ENCODE measurements at regions not wholly inside any gene's neighbourhood (a gene's known extent, or its start where the extent isn't known, plus 50 kb on each side); places are given as distances from the start of the nearest gene placed in this dataset.

DNA sequence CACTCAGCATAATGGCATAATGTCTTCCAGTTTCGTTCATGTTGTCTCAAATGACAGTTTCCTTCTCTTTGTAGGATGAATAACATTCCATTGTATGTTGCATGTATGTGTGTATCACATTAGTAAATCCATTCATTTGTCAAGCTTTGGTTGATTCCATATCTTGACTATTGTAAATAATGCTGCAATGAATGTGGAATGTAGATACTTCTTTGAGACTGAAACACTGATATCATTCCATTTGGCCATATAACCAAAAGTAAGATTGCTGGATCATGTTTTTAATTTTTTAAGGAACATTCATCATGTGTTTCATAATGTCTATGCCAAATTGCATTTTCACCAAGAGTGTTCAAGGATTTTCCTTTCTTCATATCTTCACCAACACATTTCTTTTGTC, 1711.4 kb upstream of the PIK3C3 start:
- Histone ChIP-seq H3K9ac (replicated peaks in 1 of 4; ENCODE audit: extremely low read depth in 1 of 4, low read depth in 3 of 4, low read length in 3 of 4) (no peak overlapping the region), H3K27me3 (replicated peaks in 1 of 4; ENCODE audit: control insufficient read depth in 3 of 4, extremely low read depth in 1 of 4, insufficient read depth in 3 of 4, low read length in 3 of 4) (no peaks in the 10 kb centered on the region), H3K4me1 (replicated peaks in 1 of 4; ENCODE audit: control insufficient read depth in 3 of 4, insufficient read depth in 4 of 4, low read length in 3 of 4) (no peaks in the 10 kb centered on the region), H3K36me3 (ENCODE audit: control insufficient read depth in 2 of 4, insufficient read depth in 4 of 4, low read length in 3 of 4) (no peaks in the 10 kb centered on the region), H4K5ac (ENCODE audit: insufficient read length, low read depth, low read length) (no peak overlapping the region), H2BK120ac (replicated peaks; ENCODE audit: low read depth, low read length) (no peak overlapping the region), H4K8ac (ENCODE audit: extremely low read depth, insufficient read depth, low read length) (no peak overlapping the region), H3K4me3 (ENCODE audit: extremely low read depth in 1 of 4, insufficient read depth in 2 of 4, low read depth in 3 of 4, low read length in 4 of 4) (no peak overlapping the region), H3K14ac (ENCODE audit: insufficient read length) (no peak overlapping the region), H3K79me2 (ENCODE audit: control insufficient read depth in 1 of 2, insufficient read depth in 2 of 2, low read length in 2 of 2) (no peaks in the 10 kb centered on the region), H4K20me1 (replicated peaks in 1 of 2; ENCODE audit: control insufficient read depth in 1 of 2, insufficient read depth in 2 of 2, low read length in 2 of 2) (no peaks in the 10 kb centered on the region), H3K18ac (ENCODE audit: extremely low read depth, low read length) (no peak overlapping the region), H2BK20ac (ENCODE audit: low read length) (no peak overlapping the region), H2BK5ac (ENCODE audit: low read depth, low read length) (no peak overlapping the region), H2AFZ (ENCODE audit: low read length) (no peak overlapping the region), H2AK5ac (ENCODE audit: low read depth, low read length) (no peak overlapping the region), H3K23ac (ENCODE audit: insufficient read length) (no peak overlapping the region), H3K23me2 (ENCODE audit: low read depth, low read length) (no peaks in the 10 kb centered on the region), H2BK15ac (ENCODE audit: low read length) (no peak overlapping the region), H3K4me2 (ENCODE audit: insufficient read depth in 1 of 2, low read depth in 2 of 2, low read length in 2 of 2) (no peak overlapping the region), H2BK12ac (ENCODE audit: low read depth, low read length) (no peak overlapping the region), H3K56ac (replicated peaks; ENCODE audit: insufficient read length, low read depth, low read length) (no peak overlapping the region), H3K79me1 (ENCODE audit: low read depth, low read length) (no peaks in the 10 kb centered on the region), H4K91ac (replicated peaks; ENCODE audit: insufficient read length, low read length) (no peak overlapping the region), H3K4ac (replicated peaks; ENCODE audit: insufficient read length, low read depth, low read length) (no peak overlapping the region), H3K9me3 (ENCODE audit: insufficient read depth in 2 of 2, low read depth in 1 of 2, low read length in 1 of 2) (no peaks in the 10 kb centered on the region), H3K27ac (ENCODE audit: low read depth, low read length) (no peak overlapping the region)
- CTCF ChIA-PET (ENCODE audit: partially characterized antibody) = interaction anchor here (1.5 kb wide), 1 partner anchor 11 kb away, joined by 3 read pairs; no protein-coding TSS in a partner anchor
- 72% methylated on average over 1 of the region's 1 CpG; no CpG with 5 or more reads in 1 of the 2 experiments for WGBS, 2 experiments (ENCODE audit: extremely low coverage in 1 of 2, insufficient coverage in 1 of 2, insufficient read length in 1 of 2, insufficient replicate concordance in 2 of 2, low coverage in 1 of 2, low lambda C conversion rate in 2 of 2, missing lambda C conversion rate in 1 of 2)
- DNase-seq (ENCODE audit: low read depth in 1 of 2, low spot score in 2 of 2) = no peak
- no peak for FAIRE-seq
- POLR2A ChIA-PET (ENCODE audit: partially characterized antibody) = no interaction called here
- no peak for TF ChIP-seq RNF2 (IDR thresholded peaks at IDR 0.05; ENCODE audit: borderline replicate concordance, low read depth, low read length, missing control alignments, poor library complexity, severe bottlenecking)

Data from H1 (cell line).